H1 (cell line): ENCODE measurements at regions not wholly inside any gene's neighbourhood (a gene's known extent, or its start where the extent isn't known, plus 50 kb on each side); places are given as distances from the start of the nearest gene placed in this dataset.

ENCODE experiments used
- CTCF ChIA-PET: fragments of 300-600 bp; sonication (Branson Sonifier 250); formaldehyde crosslinking; loops from one replicate; lab custom pipeline; 2021; ENCODE audit not compliant: partially characterized antibody; lab: Charles Lee
- POLR2A ChIA-PET: fragments of 300-600 bp; sonication (Branson Sonifier 250); formaldehyde crosslinking; loops from one replicate; lab custom pipeline; 2021; ENCODE audit warnings: inconsistent platforms; ENCODE audit not compliant: partially characterized antibody; lab: Charles Lee
- DNase-seq, 2 experiments: peaks; one replicate each; pipeline versions ENCODE4 v3.0.0 to v3.0.0-alpha.2; 2010 to 2022; ENCODE audit warnings: low spot score in 2 of 2, low read depth in 1 of 2, mixed read lengths in 1 of 2
- FAIRE-seq: peaks from 2 replicates; lab custom pipeline; 2011; peaks lifted over from hg19 to GRCh38; lab: Jason Lieb, UNC
- H2AFZ ChIP-seq: 2 replicates; pipeline ENCODE4 v1.8.1; 2012; ENCODE audit warnings: low read length, inconsistent platforms
- H2AK5ac ChIP-seq: 2 replicates; pipeline ENCODE4 v1.6.1; 2013; ENCODE audit warnings: low read depth, low read length
- H2BK120ac ChIP-seq: replicated peaks from 2 replicates; pipeline ENCODE3; 2013; ENCODE audit warnings: low read depth, low read length, inconsistent platforms
- H2BK12ac ChIP-seq: 2 replicates; pipeline ENCODE4 v1.6.1; 2013; ENCODE audit warnings: low read depth, low read length
- H2BK15ac ChIP-seq: 2 replicates; pipeline ENCODE4 v1.6.1; 2013; ENCODE audit warnings: low read length
- H2BK20ac ChIP-seq: 2 replicates; pipeline ENCODE4 v1.6.1; 2013; ENCODE audit warnings: low read length
- H2BK5ac ChIP-seq: 2 replicates; pipeline ENCODE4 v1.6.1; 2013; ENCODE audit warnings: low read depth, low read length
- H3K14ac ChIP-seq: 2 replicates; pipeline ENCODE4 v1.6.1; 2013; ENCODE audit warnings: inconsistent platforms; ENCODE audit not compliant: insufficient read length
- H3K18ac ChIP-seq: 2 replicates; pipeline ENCODE4 v1.6.1; 2013; ENCODE audit warnings: low read length; ENCODE audit errors: extremely low read depth
- H3K23ac ChIP-seq: 2 replicates; pipeline ENCODE4 v1.6.1; 2013; ENCODE audit warnings: inconsistent platforms; ENCODE audit not compliant: insufficient read length
- H3K23me2 ChIP-seq: 2 replicates; pipeline ENCODE4 v1.6.1; 2013; ENCODE audit warnings: low read depth, low read length
- H3K27ac ChIP-seq: 2 replicates; pipeline ENCODE4 v1.6.1; 2011; ENCODE audit warnings: low read depth, low read length, inconsistent platforms
- H3K27me3 ChIP-seq, 4 experiments: replicated peaks in 1 of 4; 1 replicate in 1 of 4; 2 replicates in 3 of 4; pipeline versions ENCODE4 v1.6.1 to v1.8.1; 2011 to 2013; ENCODE audit warnings: low read length in 3 of 4, mild to moderate bottlenecking in 3 of 4, inconsistent platforms in 2 of 4, mixed read lengths in 2 of 4, moderate library complexity in 1 of 4; ENCODE audit not compliant: control insufficient read depth in 3 of 4, insufficient read depth in 3 of 4; ENCODE audit errors: extremely low read depth in 1 of 4
- H3K36me3 ChIP-seq, 4 experiments: 2 replicates each; pipeline versions ENCODE4 v1.6.1 to v1.8.1; 2011 to 2013; ENCODE audit warnings: mild to moderate bottlenecking in 4 of 4, low read length in 3 of 4, moderate library complexity in 2 of 4, control low read depth in 1 of 4, inconsistent platforms in 1 of 4; ENCODE audit not compliant: insufficient read depth in 4 of 4, control insufficient read depth in 2 of 4
- H3K4ac ChIP-seq: replicated peaks from 2 replicates; pipeline ENCODE3; 2013; ENCODE audit warnings: low read length, low read depth, mixed read lengths, inconsistent platforms; ENCODE audit not compliant: insufficient read length
- H3K4me1 ChIP-seq, 4 experiments: replicated peaks in 1 of 4; 1 replicate in 1 of 4; 2 replicates in 3 of 4; pipeline versions ENCODE4 v1.6.1 to v1.8.1; 2011 to 2013; ENCODE audit warnings: low read length in 3 of 4, inconsistent platforms in 2 of 4, mixed read lengths in 1 of 4; ENCODE audit not compliant: insufficient read depth in 4 of 4, control insufficient read depth in 3 of 4
- H3K4me2 ChIP-seq, 2 experiments: 2 replicates each; pipeline versions ENCODE4 v1.6.1 to v1.8.1; 2011 to 2013; ENCODE audit warnings: low read depth in 2 of 2, low read length in 2 of 2, control low read depth in 1 of 2, inconsistent platforms in 1 of 2, mild to moderate bottlenecking in 1 of 2; ENCODE audit not compliant: insufficient read depth in 1 of 2
- H3K4me3 ChIP-seq, 4 experiments: fragments of 200-600, 300-600 bp in 1 of 4; sonication (generic), shearing (Covaris generic), sonication (Bioruptor Twin) in 1 of 4; 2 replicates each; pipeline versions ENCODE4 v1.5.1 to v1.8.1; 2011 to 2016; ENCODE audit warnings: low read length in 4 of 4, low read depth in 3 of 4, control low read depth in 2 of 4, inconsistent platforms in 2 of 4, mild to moderate bottlenecking in 2 of 4, mixed read lengths in 1 of 4, moderate library complexity in 1 of 4; ENCODE audit not compliant: insufficient read depth in 2 of 4; ENCODE audit errors: extremely low read depth in 1 of 4
- H3K56ac ChIP-seq: replicated peaks from 2 replicates; pipeline ENCODE3; 2013; ENCODE audit warnings: low read depth, mild to moderate bottlenecking, mixed read lengths, low read length, inconsistent platforms; ENCODE audit not compliant: insufficient read length
- H3K79me1 ChIP-seq: 2 replicates; pipeline ENCODE4 v1.6.1; 2013; ENCODE audit warnings: low read depth, low read length, control low read depth
- H3K79me2 ChIP-seq, 2 experiments: 2 replicates each; pipeline versions ENCODE4 v1.6.1 to v1.8.1; 2012 to 2013; ENCODE audit warnings: low read length in 2 of 2, mild to moderate bottlenecking in 2 of 2, inconsistent platforms in 1 of 2; ENCODE audit not compliant: insufficient read depth in 2 of 2, control insufficient read depth in 1 of 2
- H3K9ac ChIP-seq, 4 experiments: replicated peaks in 1 of 4; 1 replicate in 1 of 4; 2 replicates in 3 of 4; pipeline versions ENCODE4 v1.6.1 to v1.8.1; 2011 to 2013; ENCODE audit warnings: low read depth in 3 of 4, low read length in 3 of 4, control low read depth in 2 of 4, mild to moderate bottlenecking in 2 of 4, moderate library complexity in 2 of 4, inconsistent platforms in 1 of 4; ENCODE audit errors: extremely low read depth in 1 of 4
- H3K9me3 ChIP-seq, 2 experiments: 2 replicates each; pipeline versions ENCODE4 v1.6.1 to v1.8.1; 2012 to 2013; ENCODE audit warnings: mild to moderate bottlenecking in 2 of 2, moderate library complexity in 2 of 2, control low read depth in 1 of 2, inconsistent platforms in 1 of 2, low read depth in 1 of 2, low read length in 1 of 2, mixed read lengths in 1 of 2; ENCODE audit not compliant: insufficient read depth in 2 of 2
- H4K20me1 ChIP-seq, 2 experiments: replicated peaks in 1 of 2; 2 replicates each; pipeline versions ENCODE3 to v1.8.1; 2011 to 2013; ENCODE audit warnings: inconsistent platforms in 2 of 2, low read length in 2 of 2, mild to moderate bottlenecking in 1 of 2; ENCODE audit not compliant: insufficient read depth in 2 of 2, control insufficient read depth in 1 of 2
- H4K5ac ChIP-seq: 2 replicates; pipeline ENCODE4 v1.6.1; 2013; ENCODE audit warnings: low read length, low read depth, mixed read lengths, inconsistent platforms; ENCODE audit not compliant: insufficient read length
- H4K8ac ChIP-seq: 2 replicates; pipeline ENCODE4 v1.8.0; 2013; ENCODE audit warnings: mild to moderate bottlenecking, moderate library complexity, low read length, inconsistent platforms; ENCODE audit not compliant: insufficient read depth; ENCODE audit errors: extremely low read depth
- H4K91ac ChIP-seq: replicated peaks from 2 replicates; pipeline ENCODE3; 2013; ENCODE audit warnings: low read length, mixed read lengths, inconsistent platforms; ENCODE audit not compliant: insufficient read length
- PHF8 ChIP-seq: fragments of 200-600 bp; sonication (generic); conservative IDR thresholded peaks from 2 replicates; pipeline ENCODE4 v1.7.1; 2012; ENCODE audit warnings: low read depth, mild to moderate bottlenecking, inconsistent platforms, low read length, moderate library complexity
- POU5F1 ChIP-seq: IDR thresholded peaks from 2 replicates; pipeline ENCODE4 v1.6.1; 2011; ENCODE audit warnings: low read depth, mild to moderate bottlenecking, low read length, moderate library complexity
- RBBP5 ChIP-seq: IDR thresholded peaks from 2 replicates; pipeline ENCODE4 v1.7.1; 2012; ENCODE audit warnings: low read depth, mild to moderate bottlenecking, inconsistent platforms, low read length, moderate library complexity, borderline replicate concordance
- SIX5 ChIP-seq: IDR thresholded peaks from 2 replicates; pipeline ENCODE4 v1.6.1; 2011; ENCODE audit warnings: mild to moderate bottlenecking, low read depth, low read length
- SP2 ChIP-seq: IDR thresholded peaks from 2 replicates; pipeline ENCODE4 v1.6.1; 2012; ENCODE audit warnings: mild to moderate bottlenecking, low read length, inconsistent platforms
- WGBS, 2 experiments: shearing (Covaris generic) in 1 of 2; methylation state at CpG; one replicate each; pipeline versions ENCODE4 v1.1.6 to v1.1.7; 2013 to 2015; ENCODE audit warnings: low lambda C conversion rate in 2 of 2, mixed read lengths in 2 of 2, inconsistent platforms in 1 of 2, low coverage in 1 of 2, missing lambda C conversion rate in 1 of 2; ENCODE audit not compliant: insufficient replicate concordance in 2 of 2, insufficient coverage in 1 of 2, insufficient read length in 1 of 2; ENCODE audit errors: extremely low coverage in 1 of 2, missing lambda C conversion rate in 1 of 2; 5-methylcytosine and 5-hydroxymethylcytosine counted together

DNA sequence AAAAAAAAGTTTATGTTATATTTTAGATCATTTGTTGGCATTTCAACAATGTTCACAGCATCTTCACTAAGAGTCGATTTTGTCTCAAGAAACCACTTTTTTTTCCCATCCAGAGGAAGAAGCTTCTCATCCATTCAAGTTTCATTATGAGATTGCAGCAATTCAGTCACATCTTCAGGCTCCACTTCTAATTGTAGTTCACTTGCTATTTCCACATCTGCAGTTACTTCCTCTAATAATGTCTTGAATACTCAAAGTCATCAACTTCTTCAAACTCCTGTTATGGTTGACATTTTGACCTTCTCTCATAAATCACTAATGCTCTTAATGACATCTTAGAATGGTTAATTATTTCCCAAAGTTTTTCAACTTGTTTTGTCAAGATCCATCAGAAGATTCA, 61.3 kb upstream of the CHORDC1 start:
- WGBS, 2 experiments = 94% methylated on average over 1 of the region's 1 CpG; no CpG with 5 or more reads in 1 of the 2 experiments
- no peaks in the 10 kb centered on the region; the same call in 1 of the 2 replicates for H3K79me1 ChIP-seq
- no peaks in the 10 kb centered on the region for H4K20me1 ChIP-seq
- H2BK12ac ChIP-seq = no peak overlapping the region
- no peak overlapping the region for H2BK5ac ChIP-seq
- no peaks in the 10 kb centered on the region for H3K36me3 ChIP-seq
- H3K27ac ChIP-seq = no peak overlapping the region
- no peaks in the 10 kb centered on the region for H3K4me1 ChIP-seq
- H2AK5ac ChIP-seq = no peak overlapping the region
- H2BK120ac ChIP-seq = no peak overlapping the region
- H3K23ac ChIP-seq = no peak overlapping the region
- FAIRE-seq (no peak), DNase-seq (no peak)
- no peaks in the 10 kb centered on the region for H3K27me3 ChIP-seq
- H3K9me3 ChIP-seq = no peaks in the 10 kb centered on the region
- no peak overlapping the region for H3K4me3 ChIP-seq
- no peak overlapping the region for H3K4me2 ChIP-seq
- H3K79me2 ChIP-seq = no peaks in the 10 kb centered on the region
- no peak overlapping the region for H3K18ac ChIP-seq
- H3K56ac ChIP-seq = no peak overlapping the region
- H4K8ac ChIP-seq = no peak overlapping the region
- H4K91ac ChIP-seq = no peak overlapping the region
- no peak overlapping the region for H2BK20ac ChIP-seq
- no peak overlapping the region for H4K5ac ChIP-seq
- H2AFZ ChIP-seq = no peak overlapping the region
- TF ChIP-seq POU5F1 = no peak
- no peak for TF ChIP-seq SP2
- TF ChIP-seq SIX5 = no peak
- no peak for TF ChIP-seq PHF8
- no peak for TF ChIP-seq RBBP5
- H3K4ac ChIP-seq = no peak overlapping the region
- H2BK15ac ChIP-seq = no peak overlapping the region
- H3K23me2 ChIP-seq = no peaks in the 10 kb centered on the region
- no peak overlapping the region for H3K9ac ChIP-seq
- H3K14ac ChIP-seq = no peak overlapping the region
- ChIA-PET CTCF (interaction anchor here (1.3 kb wide), 2 partner anchors 10 to 152 kb away, joined by 3 read pairs; no protein-coding TSS in a partner anchor), POLR2A (no interaction called here)
